ENCODE measurements at regions not wholly inside any gene's neighbourhood (a gene's known extent, or its start where the extent isn't known, plus 50 kb on each side); places are given as distances from the start of the nearest gene placed in this dataset.

DNA sequence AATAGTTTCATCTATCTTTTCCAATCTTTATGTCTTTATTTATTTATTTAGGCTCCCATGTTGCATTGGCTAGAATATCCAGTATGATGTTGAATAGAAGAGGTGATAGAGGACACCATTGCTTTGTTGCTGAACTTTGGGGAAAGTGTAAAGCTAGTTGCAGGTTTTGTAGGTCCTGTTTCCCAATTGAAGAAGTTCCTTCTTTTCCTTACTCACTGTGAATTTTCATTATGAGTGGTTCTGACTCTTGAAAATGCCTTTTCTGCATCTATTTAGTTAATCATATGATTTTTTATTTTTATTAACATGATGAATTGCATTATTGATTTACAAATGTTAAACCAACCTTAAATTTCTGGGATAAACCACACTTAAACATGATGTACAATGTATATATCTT lies 58.9 kb upstream of the NR3C1 start:
- Histone ChIP-seq H3K4me3 (no peak overlapping the region), H3K4me2 (ENCODE audit: insufficient read depth, low read length) (no peak overlapping the region), H3K27me3 (ENCODE audit: control insufficient read depth in 2 of 2, insufficient read depth in 2 of 2, low read length in 2 of 2) (no peaks in the 10 kb centered on the region), H3K27ac (ENCODE audit: extremely low read depth, low read depth, low read length) (no peak overlapping the region), H3K9me3 (replicated peaks; ENCODE audit: control insufficient read depth, insufficient read depth, low read depth, low read length) (no peaks in the 10 kb centered on the region), H3K9ac (ENCODE audit: insufficient read depth in 1 of 2, low read depth in 2 of 2, low read length in 2 of 2) (no peak overlapping the region), H2AFZ (ENCODE audit: low read depth, low read length) (no peak overlapping the region), H3K79me2 (ENCODE audit: control insufficient read depth, insufficient read depth, low read length) (no peaks in the 10 kb centered on the region), H4K20me1 (replicated peaks; ENCODE audit: control insufficient read depth, insufficient read depth, low read length) (no peaks in the 10 kb centered on the region), H3K4me1 (replicated peaks in 1 of 2; ENCODE audit: control insufficient read depth in 2 of 2, insufficient read depth in 2 of 2, low read length in 2 of 2) (no peaks in the 10 kb centered on the region; a peak in 1 of 5 replicates), H3K36me3 (ENCODE audit: control insufficient read depth, insufficient read depth, low read length) (no peaks in the 10 kb centered on the region), H3K9me1 (ENCODE audit: control insufficient read depth, insufficient read depth, low read length) (no peaks in the 10 kb centered on the region)
- POLR2A ChIA-PET, result no interaction called here
- intact Hi-C loops (cut with micrococcal nuclease), result no loop called here
- DNase-seq (ENCODE audit: extremely low read depth in 1 of 4, low spot score in 3 of 4) (no peak), FAIRE-seq (no peak), ATAC-seq (no peak)
- CTCF ChIA-PET (ENCODE audit: low intra/inter-chr PET ratio), result no interaction called here
- in situ Hi-C loops (cut with MboI), result no loop called here
- BruUV-seq (replicated peaks), result no TSS peak
- TF ChIP-seq RBBP5 (IDR thresholded peaks at IDR 0.05; ENCODE audit: borderline replicate concordance, insufficient read depth, low read length, poor library complexity, severe bottlenecking) (no peak), SRF (CRISPR knock-in tag; IDR thresholded peaks at IDR 0.05) (no peak), TRIM28 (IDR thresholded peaks at IDR 0.05) (no peak), ATF4 (CRISPR knock-in tag; IDR thresholded peaks at IDR 0.05) (no peak), PBX2 (CRISPR knock-in tag; IDR thresholded peaks at IDR 0.05; ENCODE audit: low read depth) (no peak), PBX2 (tag; conservative IDR thresholded peaks at IDR 0.05; ENCODE audit: low read depth) (no peak), HIVEP1 (CRISPR knock-in tag; IDR thresholded peaks at IDR 0.05) (no peak), XRCC3 (IDR thresholded peaks at IDR 0.05) (no peak), TCF3 (CRISPR knock-in tag; IDR thresholded peaks at IDR 0.05) (no peak), RUNX1 (IDR thresholded peaks at IDR 0.05; ENCODE audit: low read depth) (no peak)

Measured in K562 (cell line).